GM18861 (cell line): ENCODE measurements at regions not wholly inside any gene's neighbourhood (a gene's known extent, or its start where the extent isn't known, plus 50 kb on each side); places are given as distances from the start of the nearest gene placed in this dataset.
"Not testable (repeated sequence)": the region's sequence is repeated elsewhere in the genome, so short reads cannot be mapped to it uniquely, and the experiment has no call there.

Experiments used
- ATAC-seq: cut with Tn5 transposase; IDR thresholded peaks from one replicate; pipeline ENCODE4 v1.9.1; 2021; ENCODE audit not compliant: unreplicated experiment

- ATAC-seq: no peak
Measured at GRCh38 chr2:210730672-210731071, 174.3 kb downstream of the CPS1 start.

GRCh38 chr2:210746826-210747225, 190.4 kb downstream of the CPS1 start:
- not testable (repeated sequence) for ATAC-seq

- no peak for ATAC-seq
Measured at GRCh38 chr2:210752532-210752931, 196.1 kb downstream of the CPS1 start.

- no peak for ATAC-seq
Measured at GRCh38 chr2:210753386-210753785, 197.0 kb downstream of the CPS1 start.

GRCh38 chr2:210756855-210757254, 200.5 kb downstream of the CPS1 start:
- no peak for ATAC-seq

- ATAC-seq: no peak
Measured at GRCh38 chr2:210762604-210763588, 206.5 kb downstream of the CPS1 start.

- no peak for ATAC-seq
Measured at GRCh38 chr2:210768329-210768910, 212.0 kb downstream of the CPS1 start.

- ATAC-seq: no peak
Measured at GRCh38 chr2:210776756-210777155, 220.4 kb downstream of the CPS1 start.

GRCh38 chr2:210782222-210782621, 225.8 kb downstream of the CPS1 start:
- no peak for ATAC-seq

- not testable (repeated sequence) for ATAC-seq
Measured at GRCh38 chr2:210787831-210788230, 231.4 kb downstream of the CPS1 start.

GRCh38 chr2:210792000-210792399, 235.6 kb downstream of the CPS1 start:
- no peak for ATAC-seq

- no peak for ATAC-seq
Measured at GRCh38 chr2:210795506-210795905, 239.1 kb downstream of the CPS1 start.

GRCh38 chr2:210798180-210798579, 241.8 kb downstream of the CPS1 start:
- no peak for ATAC-seq

- no peak for ATAC-seq
Measured at GRCh38 chr2:210814251-210815025, 258.0 kb downstream of the CPS1 start.

- ATAC-seq: no peak
Measured at GRCh38 chr2:210816769-210817168, 260.4 kb downstream of the CPS1 start.

- no peak for ATAC-seq
Measured at GRCh38 chr2:210818473-210818872, 262.1 kb downstream of the CPS1 start.

GRCh38 chr2:210833403-210833802, 277.0 kb downstream of the CPS1 start:
- ATAC-seq: no peak

- ATAC-seq: no peak
Measured at GRCh38 chr2:210839034-210839433, 282.6 kb downstream of the CPS1 start.

GRCh38 chr2:210839450-210839849, 283.1 kb downstream of the CPS1 start:
- no peak for ATAC-seq

- ATAC-seq: no peak
Measured at GRCh38 chr2:210842896-210843295, 286.5 kb downstream of the CPS1 start.

- no peak for ATAC-seq
Measured at GRCh38 chr2:210844016-210844415, 287.6 kb downstream of the CPS1 start.
